CD4-positive, alpha-beta T cell treated with Interleukin-17A for 1 hour (primary cell): ENCODE measurements at regions not wholly inside any gene's neighbourhood (a gene's known extent, or its start where the extent isn't known, plus 50 kb on each side); places are given as distances from the start of the nearest gene placed in this dataset.

Experiments
- DNase-seq: peaks from one replicate; pipeline ENCODE4 v3.0.0-alpha.2; 2020

GRCh38 chr2:58870704-58871103, 629.6 kb upstream of the FANCL start:
- DNase-seq = no peak

GRCh38 chr2:58866946-58867345, 625.8 kb upstream of the FANCL start:
- no peak for DNase-seq

- DNase-seq = no peak
These were observed 625.4 kb upstream of the FANCL start for GRCh38 chr2:58866527-58866926.

DNA sequence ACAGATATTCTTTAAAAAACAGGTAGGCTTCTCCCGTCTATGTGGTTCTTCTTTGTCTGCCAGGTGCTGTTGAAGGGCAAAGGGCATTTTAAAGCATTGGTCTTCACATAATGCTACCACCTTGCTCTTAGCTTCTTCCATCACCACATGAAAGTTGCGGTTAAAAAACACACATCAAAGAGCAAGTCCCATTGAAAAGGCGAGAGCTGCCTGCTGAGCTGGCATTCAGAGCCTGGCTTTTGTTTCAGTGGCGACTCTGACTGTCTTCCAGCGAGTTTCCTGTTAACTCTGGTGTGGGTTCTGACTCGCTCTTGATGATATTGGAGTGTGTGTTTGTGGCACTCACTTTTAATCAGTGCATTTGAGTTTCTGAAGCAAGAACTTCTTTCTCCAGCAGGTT, 624.9 kb upstream of the FANCL start:
- no peak for DNase-seq

- no peak for DNase-seq
These were observed 624.3 kb upstream of the FANCL start for GRCh38 chr2:58865436-58865835.

GRCh38 chr2:58862244-58862643, 621.1 kb upstream of the FANCL start:
- DNase-seq = no peak

- no peak for DNase-seq
These were observed 619.5 kb upstream of the FANCL start for GRCh38 chr2:58860586-58860985.

DNA sequence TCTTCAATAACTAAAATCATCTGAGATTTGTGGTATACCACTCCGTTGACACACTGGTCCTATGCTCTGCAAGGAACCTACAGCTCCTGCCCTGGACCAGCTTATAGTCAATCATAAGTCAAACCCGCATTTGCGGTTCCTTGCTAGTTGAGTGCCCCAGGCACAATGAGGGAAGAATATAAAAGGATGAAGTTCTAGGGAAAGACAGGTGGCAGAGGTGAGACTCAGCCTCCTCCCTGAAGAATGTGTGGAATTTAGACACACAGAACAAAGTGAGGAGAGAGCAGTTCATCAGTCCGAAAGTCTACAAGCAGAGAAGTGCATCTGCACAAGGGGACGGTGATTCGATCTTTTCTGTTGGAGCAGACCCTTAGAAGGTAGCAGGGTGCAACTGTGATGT, 615.0 kb upstream of the FANCL start:
- DNase-seq = no peak

DNA sequence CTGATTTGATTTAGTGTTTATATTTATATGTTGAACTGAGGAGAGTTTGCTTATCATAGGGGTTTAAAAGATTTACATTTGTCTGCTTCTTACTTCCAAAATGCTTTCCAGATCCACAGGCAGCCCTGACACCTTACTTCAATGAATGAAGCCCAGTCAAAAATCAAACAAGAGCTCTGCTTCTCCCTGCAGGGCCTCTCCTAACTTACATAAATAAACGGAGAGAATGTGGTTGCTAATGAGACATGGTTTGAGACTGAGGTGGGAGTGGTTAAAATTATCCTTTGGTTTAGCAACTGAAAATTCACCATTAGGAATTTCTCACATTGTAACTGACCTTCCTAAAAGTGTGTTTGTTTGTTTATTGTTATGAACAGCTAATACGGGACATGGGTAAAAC, 612.3 kb upstream of the FANCL start:
- no peak for DNase-seq

GRCh38 chr2:58852905-58853304, 611.8 kb upstream of the FANCL start:
- no peak for DNase-seq

GRCh38 chr2:58852243-58852642, 611.1 kb upstream of the FANCL start:
- DNase-seq = no peak

DNA sequence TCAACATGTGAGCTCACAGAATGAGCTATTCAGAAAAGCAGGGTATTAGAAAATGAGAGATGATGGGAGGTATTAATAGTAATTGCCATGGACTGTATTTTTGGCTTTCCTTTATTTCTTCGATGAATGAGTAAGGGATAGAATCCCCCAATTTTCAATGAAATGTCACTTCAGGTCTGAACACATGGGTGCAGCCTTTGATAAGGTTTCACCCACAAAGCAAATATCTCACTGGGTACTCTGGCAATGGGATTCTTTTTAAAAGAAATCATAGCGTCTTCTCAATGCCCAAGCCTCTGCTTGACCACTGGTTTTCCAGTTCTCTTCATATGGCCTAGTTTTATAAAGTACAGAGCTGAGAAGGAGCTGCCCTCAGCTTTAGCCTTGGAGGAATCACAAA, 610.5 kb upstream of the FANCL start:
- DNase-seq = no peak

GRCh38 chr2:58845011-58845410, 603.9 kb upstream of the FANCL start:
- DNase-seq = no peak

GRCh38 chr2:58842501-58843155, 601.5 kb upstream of the FANCL start:
- no peak for DNase-seq

DNA sequence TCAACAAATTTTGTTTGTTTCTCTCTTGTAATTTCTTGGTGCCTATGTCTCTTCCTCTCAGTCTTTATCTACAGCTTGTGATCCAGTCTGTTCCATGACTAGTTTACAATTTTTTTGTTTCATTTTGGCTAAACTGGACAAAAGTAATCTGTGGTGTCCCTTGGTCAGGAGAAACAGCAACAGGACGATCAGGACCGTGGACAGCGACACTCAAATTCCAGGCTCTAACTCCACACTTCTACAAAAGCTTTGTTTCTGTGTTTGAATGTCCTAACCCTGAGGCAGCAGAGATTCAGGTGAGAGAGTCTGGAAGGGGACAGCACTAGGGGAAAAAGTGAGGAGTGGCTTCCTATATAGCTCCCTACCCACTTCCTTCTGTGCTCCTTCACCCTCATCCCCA, 593.3 kb upstream of the FANCL start:
- no peak for DNase-seq

GRCh38 chr2:58826795-58827194, 585.7 kb upstream of the FANCL start:
- DNase-seq = no peak

DNA sequence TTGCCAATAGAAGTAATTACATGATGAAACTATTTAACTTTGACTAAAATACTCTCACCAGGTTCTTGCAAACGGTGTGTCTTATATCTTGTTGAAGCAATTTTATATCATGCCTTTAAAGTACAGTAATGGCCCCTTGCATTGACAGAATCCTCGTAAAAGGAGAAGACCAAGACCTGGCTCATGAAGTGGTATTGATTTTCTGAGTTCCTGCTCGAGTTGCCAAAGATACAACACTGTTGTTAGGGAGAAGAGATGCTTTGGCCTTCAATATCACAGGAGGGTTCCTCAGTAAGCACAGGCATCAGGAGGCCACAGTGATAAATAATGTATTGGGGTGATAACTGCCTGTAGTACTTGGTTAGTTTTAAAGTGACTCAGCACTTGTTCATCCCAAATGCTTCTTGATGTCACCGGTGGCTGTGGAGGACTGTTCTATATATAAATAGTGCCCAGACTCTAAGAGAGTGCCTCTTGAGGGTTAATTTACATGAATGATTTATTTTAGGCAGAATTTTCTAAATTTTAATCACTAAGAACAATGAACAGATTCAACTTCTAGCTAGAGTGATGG, 571.7 kb upstream of the FANCL start:
- no peak for DNase-seq

- no peak for DNase-seq
These were observed 564.0 kb upstream of the FANCL start for GRCh38 chr2:58805126-58805525.

DNA sequence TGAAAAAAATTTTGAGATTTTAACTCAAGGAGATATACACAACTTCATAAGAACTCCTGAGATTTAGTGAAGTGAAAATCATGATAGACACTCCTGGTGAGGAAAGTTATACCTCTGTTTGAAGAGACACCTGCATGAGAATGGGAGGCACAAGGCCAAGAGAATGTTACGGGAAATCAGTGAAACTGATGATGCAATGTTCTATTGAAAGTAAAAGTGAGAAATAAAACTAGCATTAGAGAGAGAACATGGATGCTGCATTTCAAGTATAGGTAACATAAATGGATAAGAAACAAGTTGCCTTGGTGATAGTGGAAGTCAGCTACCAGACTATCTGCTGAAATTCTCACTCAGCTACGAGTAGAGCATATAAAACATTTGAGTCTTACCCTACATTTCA, 562.1 kb upstream of the FANCL start:
- DNase-seq = no peak

DNA sequence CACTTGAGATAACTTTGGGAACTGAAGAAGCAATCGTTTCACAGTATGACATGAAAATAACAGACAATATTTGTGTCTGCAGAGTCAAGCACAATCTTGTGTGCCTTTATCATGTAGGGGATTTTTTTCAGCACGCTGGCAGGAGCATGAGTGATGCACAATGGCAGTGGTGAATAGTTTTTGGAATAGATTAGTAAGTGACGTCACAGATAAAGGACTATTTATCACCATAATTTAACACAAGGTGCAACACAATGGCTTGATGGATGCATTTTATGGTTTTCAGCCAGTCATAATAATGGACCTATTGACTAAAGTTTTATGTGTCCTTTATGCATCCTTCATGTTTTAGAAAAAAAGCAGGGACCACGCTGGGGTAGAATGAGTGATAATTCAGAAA, 559.8 kb upstream of the FANCL start:
- no peak for DNase-seq

- DNase-seq = no peak
These were observed 557.6 kb upstream of the FANCL start for GRCh38 chr2:58798676-58799208.

DNA sequence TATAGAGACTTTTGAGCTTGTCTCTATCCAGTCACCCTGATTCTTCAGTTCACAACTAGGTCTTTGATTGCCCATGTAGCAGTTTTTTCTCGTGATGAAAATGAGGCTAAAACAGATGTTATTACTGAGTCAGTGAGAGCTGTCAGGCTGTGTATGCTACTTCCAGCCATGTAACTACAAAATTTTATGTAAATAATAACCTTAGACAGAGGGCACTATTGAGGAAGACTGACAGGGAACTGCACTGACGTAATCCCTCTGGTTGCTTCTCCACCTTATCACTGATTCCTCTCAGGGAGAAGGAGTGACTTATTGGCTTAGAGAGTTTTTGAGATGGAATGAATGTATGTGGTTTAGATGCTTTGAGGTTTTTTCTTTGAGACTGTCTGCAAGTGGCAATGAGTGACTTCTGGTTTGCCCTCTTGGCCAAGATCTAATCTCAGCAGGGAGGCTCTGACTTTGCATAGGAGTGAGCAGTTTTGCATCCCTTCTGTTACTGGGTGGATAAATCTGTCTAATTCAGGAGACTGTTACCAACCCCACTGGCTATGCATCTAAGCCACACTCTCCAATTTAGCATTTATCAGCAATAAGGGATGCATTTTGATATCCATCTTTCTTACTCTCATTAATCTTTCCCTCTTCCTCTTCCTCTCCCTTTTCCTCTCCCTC, 555.2 kb upstream of the FANCL start:
- DNase-seq = no peak

DNA sequence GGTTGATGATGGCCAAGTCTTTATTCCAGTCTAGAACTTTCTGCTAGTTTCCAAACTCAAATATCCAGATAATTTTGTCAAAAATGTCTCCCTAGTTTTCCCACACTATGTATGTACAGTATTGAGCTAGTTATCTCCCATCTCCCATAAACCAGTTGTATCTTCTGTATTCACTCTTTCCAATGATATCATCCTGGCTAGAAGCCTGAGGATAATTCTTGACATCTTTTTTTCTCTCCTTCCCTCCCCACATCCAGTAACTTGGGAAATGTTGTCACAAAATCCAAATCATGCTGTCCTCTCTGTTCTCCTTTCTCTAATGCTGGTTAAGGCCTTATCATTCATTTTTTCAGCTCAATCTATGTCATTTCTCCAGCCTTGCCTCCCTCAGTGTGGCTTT, 553.8 kb upstream of the FANCL start:
- DNase-seq = no peak

DNA sequence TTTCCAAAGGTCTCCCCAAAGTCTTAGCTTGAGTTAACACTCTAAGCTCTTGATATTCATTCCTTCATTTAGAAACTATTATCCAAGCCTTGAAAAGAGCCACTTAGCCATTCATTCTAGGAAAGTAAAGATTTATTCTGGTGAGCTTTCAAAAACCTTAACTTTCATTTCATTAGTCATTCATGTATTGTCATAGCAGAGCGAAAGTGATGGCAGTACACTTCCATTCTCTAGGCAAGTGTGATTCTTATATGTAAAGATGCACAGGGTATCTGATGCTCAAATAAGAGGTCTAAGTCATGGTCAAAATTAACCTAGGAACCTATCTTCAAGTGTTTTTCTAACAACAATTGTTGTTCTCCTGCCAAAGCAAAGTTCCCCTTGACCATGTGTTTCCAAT, 553.0 kb upstream of the FANCL start:
- DNase-seq = no peak

DNA sequence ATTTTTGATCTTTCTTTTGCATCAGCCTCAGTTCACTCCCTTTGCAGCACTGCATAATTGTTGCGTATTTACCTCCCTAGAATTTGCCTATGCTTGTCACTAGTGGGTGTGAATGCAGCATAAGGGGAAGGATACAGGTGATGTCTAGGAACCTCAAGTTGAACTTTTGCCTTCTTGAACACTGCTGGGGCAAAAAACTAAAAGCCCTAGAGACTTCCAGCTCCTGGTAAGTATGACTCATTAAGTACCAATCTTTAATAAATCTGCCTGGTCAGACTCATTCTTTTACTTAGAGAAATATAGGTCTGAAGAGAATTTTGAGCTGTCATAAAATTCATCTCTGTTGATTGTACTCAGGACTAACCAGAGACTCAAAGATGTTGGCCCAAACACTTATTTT, 547.3 kb upstream of the FANCL start:
- DNase-seq = no peak
